NCI-H82 treated with DMSO at 0.1 percent for 48 hours (cell line): ENCODE measurements at regions not wholly inside any gene's neighbourhood (a gene's known extent, or its start where the extent isn't known, plus 50 kb on each side); places are given as distances from the start of the nearest gene placed in this dataset.

Experiments
- DNase-seq: peaks from one replicate; lab custom pipeline; 2025; ENCODE audit not compliant: unreplicated experiment; lab: John Stamatoyannopoulos, UW

DNA sequence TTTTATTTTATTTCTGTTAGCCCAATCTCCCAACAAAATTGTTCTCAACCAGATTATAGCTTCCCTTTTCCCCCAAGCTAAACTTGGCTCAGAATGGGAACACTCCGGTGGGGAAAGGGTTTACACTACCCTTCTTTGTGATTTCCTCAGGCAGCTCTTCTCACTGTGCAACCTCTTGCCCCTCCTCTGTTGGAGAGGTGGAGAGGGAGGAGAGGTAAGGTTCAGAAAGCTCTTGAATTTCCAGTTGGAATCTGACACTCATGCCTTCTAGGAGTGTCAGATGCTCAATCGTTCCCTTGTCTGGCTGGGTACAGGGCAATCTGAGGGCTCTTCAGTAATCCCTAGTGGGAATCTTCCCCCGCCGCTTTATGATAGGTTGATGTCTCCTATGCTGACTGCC, 486.1 kb upstream of the KLF12 start:
- DNase-seq: no peak

DNA sequence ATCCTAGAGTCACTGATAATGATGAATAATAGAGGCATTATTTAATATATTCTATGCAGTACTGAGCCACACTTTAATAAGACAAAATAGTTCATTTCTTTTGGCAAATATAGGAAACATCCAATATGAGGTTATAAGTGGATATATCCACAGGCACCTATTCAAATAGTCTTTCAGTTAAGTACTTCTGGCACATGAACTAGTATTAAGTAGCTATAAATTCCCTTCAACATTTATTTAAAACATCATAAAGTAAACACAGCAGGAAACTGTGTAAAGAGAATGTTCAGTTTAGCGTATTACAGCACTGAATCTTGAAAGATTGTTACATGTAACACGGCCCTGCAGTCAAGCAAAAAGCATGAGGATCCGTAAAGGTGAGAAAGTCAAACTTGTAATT, 463.3 kb upstream of the KLF12 start:
- DNase-seq: no peak

- DNase-seq: no peak
These were observed 462.5 kb upstream of the KLF12 start for GRCh38 chr13:74596691-74597090.

GRCh38 chr13:74593688-74594087, 459.5 kb upstream of the KLF12 start:
- DNase-seq: no peak

DNA sequence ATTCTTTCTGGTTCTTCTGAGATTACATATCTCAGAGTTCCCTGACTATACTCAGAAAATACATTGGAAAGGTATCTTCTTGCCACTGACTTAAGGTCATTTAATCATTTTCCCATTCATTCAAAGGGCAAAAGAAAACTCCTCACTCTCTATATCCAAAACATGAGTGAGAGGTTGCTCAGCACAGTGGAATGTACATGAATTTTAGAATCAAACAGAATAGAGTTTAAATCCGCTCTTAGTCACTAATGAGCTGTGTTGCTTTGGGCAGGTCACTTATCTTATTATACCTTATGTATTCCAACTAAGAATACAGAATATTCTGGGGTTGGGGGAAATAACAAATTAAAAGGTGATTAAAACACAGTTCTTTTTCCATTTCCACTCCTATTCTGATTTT, 452.6 kb upstream of the KLF12 start:
- no peak for DNase-seq

DNA sequence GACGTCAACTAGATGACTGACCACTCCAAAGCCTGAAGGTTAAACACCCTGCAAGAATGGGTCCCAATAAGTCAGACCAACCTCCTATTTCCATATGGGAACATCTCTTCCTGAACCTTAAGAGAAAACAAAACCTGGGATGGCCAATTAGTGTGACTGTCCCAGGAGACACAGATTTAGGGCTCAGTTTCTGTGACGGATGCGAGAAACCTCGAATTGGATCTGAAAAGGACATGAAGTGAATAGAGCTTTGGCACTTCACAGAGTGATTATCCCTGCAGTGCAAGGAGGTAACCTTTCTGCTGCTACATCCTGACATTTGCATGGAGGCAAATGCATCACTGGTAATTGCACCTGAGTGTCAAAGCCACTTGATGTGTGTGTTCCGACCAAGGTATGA, 442.2 kb upstream of the KLF12 start:
- DNase-seq: no peak

DNA sequence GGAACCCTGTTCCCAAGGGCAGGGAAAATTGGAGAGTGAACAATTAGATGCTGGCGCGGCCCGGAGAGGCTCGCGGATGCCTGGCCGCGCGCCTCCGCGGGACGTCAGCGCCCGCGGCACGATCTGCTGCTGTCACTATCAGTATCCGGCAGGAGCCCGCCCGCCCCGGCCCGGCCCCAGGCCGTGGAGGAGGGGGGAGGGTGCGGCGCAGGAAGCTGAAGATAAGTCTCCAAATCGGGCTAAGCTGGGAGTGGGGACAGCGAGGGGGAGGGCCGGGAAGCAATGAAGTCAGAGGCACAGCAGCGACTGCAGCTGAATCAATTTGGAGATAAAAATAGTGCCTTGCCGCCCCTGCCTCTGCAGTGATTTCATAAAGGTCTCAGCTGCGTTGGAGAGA, 441.5 kb upstream of the KLF12 start:
- DNase-seq: peak; percentile 78

GRCh38 chr13:74574964-74575728, 440.9 kb upstream of the KLF12 start:
- no peak for DNase-seq

- no peak for DNase-seq
These were observed 439.4 kb upstream of the KLF12 start for GRCh38 chr13:74573654-74574053.

GRCh38 chr13:74571811-74572210, 437.6 kb upstream of the KLF12 start:
- no peak for DNase-seq

- DNase-seq: no peak
These were observed 436.6 kb upstream of the KLF12 start for GRCh38 chr13:74570834-74571233.

GRCh38 chr13:74570046-74570445, 435.8 kb upstream of the KLF12 start:
- no peak for DNase-seq

- DNase-seq: no peak
These were observed 435.0 kb upstream of the KLF12 start for GRCh38 chr13:74569251-74569650.

DNA sequence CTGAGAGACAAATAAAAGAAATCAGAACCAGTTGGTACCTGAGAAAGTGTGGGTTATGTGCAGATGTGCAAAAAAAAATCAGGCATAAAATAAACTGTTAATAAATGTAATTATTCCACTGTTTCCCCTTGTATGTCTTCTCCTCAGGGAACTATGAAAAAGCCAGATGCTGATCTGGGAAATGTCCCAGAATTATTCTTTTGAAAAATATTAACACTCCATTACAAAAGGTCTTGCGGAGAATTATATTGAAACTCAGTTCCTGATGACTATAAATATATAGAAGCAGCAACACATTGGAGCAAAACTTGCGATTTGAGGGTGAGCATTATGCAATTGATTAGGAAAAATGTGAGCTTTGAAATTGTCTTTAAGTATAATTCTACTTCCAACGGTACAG, 433.3 kb upstream of the KLF12 start:
- no peak for DNase-seq

DNA sequence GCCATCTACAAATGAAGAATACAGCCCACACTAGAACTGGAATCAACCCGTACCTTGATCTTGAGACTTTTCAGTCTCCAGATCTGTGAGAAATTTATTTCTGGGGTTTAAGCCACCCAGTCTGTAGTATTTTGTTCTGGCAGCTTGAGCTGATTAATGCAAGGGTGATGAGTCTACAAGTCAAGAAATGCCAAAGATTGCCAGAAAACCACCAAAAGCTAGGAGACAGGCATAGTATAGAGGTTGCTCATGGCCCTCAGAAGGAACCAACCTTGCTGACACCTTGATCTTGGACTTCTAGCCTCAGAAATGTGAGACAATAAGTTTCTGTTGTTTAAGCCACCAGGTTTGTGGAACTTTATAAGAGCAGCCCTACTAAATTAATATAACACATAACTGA, 428.2 kb upstream of the KLF12 start:
- DNase-seq: no peak

DNA sequence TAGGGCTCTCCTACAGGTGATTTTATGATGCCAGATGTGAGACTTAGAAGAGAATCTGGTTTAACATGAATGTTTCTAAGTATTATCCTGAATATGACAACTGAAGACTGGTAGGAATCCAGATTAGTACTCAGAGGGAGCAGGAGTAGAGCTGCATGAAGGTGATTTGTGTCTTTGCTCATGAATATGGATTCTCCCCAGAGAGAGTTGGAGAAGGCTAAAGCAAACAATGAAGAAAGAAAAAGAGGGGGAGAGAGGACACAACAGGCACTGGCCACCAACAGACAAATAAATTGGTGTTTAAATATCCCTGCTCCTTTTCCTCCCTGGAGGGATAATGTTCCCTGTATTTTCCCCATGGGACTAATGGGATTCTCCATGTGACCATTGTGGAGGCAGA, 427.0 kb upstream of the KLF12 start:
- DNase-seq: no peak

GRCh38 chr13:74560325-74560724, 426.1 kb upstream of the KLF12 start:
- no peak for DNase-seq

DNA sequence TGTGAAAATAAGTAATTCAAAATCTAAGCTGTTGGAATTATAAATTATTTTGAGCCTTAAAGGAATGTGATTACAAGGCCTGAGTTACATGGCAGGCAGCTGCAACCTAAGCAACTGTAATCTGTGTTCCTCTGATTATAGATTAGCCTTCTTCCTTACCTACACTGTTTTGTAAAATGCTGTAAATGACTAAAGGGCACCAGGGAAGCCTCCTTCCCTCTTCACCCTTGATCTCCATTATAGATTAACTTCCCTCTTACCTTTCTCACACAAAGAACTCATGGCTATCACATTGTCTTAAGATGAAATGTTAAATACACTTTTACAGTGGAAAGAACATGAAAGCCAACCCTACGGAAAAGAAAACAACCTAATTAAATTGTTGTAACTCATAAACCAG, 423.7 kb upstream of the KLF12 start:
- no peak for DNase-seq

DNA sequence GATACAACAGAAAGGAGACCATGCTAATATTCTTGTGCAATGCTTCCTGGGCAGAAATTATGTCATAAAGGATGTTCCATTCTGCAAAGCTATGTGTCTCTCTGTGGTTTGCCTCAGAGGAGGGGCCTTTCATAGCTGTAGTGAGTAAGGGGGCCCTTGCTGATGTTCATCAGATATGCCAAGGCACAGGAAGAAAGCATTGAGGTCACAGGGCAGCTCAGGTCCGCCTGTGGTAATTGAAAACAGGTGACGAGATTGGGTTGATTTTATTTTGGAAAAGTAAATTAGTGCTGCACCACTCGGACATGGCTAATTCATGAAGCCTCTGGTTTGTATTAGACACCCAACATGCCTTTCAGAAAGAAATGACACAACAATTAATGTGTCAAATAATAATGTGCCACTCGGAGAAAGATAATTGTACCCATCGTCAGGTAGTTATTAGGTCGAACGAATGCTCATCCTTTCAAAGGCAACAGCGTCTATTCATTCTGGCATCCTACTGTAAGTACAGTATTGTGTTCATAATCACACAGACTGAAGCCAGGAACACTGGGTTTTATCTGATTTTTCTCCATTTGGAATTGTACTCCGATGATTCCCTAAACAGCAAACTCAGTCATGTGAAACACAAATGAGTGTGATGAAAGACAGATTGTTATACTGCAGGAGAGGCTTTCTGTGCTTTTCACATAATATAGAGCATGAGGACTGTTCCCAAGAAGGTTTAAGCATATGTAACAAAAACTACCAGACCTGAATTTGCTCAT, 421.6 kb upstream of the KLF12 start:
- no peak for DNase-seq

GRCh38 chr13:74555276-74555625, 421.0 kb upstream of the KLF12 start:
- no peak for DNase-seq

- peak; percentile 69 for DNase-seq
These were observed 420.5 kb upstream of the KLF12 start for GRCh38 chr13:74554569-74555275.

DNA sequence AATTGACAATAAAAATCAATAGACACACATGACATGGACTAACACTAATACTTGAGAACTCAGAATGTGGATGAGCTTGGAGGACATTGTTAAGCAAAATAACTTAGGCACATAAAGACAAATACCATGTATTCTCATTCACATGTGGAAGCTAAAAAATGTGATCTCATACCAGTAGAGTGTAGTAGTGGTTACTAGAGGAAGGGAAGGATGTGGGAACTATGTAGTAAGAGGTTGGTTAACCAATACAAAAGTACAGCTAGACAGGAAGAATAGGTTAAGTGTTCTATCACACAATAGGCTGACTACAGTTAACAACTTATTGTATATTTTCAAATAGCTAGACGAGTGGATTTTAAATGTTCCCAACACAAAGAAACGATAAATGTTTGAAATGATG, 415.8 kb upstream of the KLF12 start:
- DNase-seq: no peak
